ENCODE measurements at regions not wholly inside any gene's neighbourhood (a gene's known extent, or its start where the extent isn't known, plus 50 kb on each side); places are given as distances from the start of the nearest gene placed in this dataset.

GRCh38 chr12:38956337-38956736 lies 50.9 kb upstream of the CPNE8 start:
- DNase-seq, result no peak
